Kidney epithelial cell (primary cell): ENCODE measurements at regions not wholly inside any gene's neighbourhood (a gene's known extent, or its start where the extent isn't known, plus 50 kb on each side); places are given as distances from the start of the nearest gene placed in this dataset.
"Not testable (repeated sequence)": the region's sequence is repeated elsewhere in the genome, so short reads cannot be mapped to it uniquely, and the experiment has no call there.

Experiments used
- DNase-seq: peaks from one replicate; pipeline ENCODE4 v3.0.0-alpha.2; 2010; ENCODE audit warnings: low read depth
- H3K27me3 ChIP-seq: 2 replicates; pipeline ENCODE4 v1.6.0; 2011; ENCODE audit warnings: low read length; ENCODE audit not compliant: control insufficient read depth, insufficient read depth
- H3K36me3 ChIP-seq: 2 replicates; pipeline ENCODE4 v1.5.1; 2011; ENCODE audit warnings: low read length; ENCODE audit not compliant: control insufficient read depth, insufficient read depth
- H3K4me3 ChIP-seq: 2 replicates; pipeline ENCODE4 v1.5.1; 2011; ENCODE audit warnings: low read depth, mild to moderate bottlenecking, control low read depth, low read length
- TF ChIP-seq, protein P1 (sequence below): IDR thresholded peaks from 2 replicates; pipeline ENCODE4 v1.5.1; 2011; ENCODE audit warnings: mild to moderate bottlenecking, moderate library complexity, low read length, control low read depth, inconsistent platforms; ENCODE audit not compliant: insufficient read depth, poor library complexity, severe bottlenecking

GRCh38 chr4:160362478-160362877, 1259.6 kb downstream of the RAPGEF2 start:
- no peak for DNase-seq
- Histone ChIP-seq H3K27me3 (no peaks in the 10 kb centered on the region), H3K36me3 (no peaks in the 10 kb centered on the region), H3K4me3 (no peak overlapping the region)
- TF ChIP-seq, protein P1, sequence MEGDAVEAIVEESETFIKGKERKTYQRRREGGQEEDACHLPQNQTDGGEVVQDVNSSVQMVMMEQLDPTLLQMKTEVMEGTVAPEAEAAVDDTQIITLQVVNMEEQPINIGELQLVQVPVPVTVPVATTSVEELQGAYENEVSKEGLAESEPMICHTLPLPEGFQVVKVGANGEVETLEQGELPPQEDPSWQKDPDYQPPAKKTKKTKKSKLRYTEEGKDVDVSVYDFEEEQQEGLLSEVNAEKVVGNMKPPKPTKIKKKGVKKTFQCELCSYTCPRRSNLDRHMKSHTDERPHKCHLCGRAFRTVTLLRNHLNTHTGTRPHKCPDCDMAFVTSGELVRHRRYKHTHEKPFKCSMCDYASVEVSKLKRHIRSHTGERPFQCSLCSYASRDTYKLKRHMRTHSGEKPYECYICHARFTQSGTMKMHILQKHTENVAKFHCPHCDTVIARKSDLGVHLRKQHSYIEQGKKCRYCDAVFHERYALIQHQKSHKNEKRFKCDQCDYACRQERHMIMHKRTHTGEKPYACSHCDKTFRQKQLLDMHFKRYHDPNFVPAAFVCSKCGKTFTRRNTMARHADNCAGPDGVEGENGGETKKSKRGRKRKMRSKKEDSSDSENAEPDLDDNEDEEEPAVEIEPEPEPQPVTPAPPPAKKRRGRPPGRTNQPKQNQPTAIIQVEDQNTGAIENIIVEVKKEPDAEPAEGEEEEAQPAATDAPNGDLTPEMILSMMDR: no peak

DNA sequence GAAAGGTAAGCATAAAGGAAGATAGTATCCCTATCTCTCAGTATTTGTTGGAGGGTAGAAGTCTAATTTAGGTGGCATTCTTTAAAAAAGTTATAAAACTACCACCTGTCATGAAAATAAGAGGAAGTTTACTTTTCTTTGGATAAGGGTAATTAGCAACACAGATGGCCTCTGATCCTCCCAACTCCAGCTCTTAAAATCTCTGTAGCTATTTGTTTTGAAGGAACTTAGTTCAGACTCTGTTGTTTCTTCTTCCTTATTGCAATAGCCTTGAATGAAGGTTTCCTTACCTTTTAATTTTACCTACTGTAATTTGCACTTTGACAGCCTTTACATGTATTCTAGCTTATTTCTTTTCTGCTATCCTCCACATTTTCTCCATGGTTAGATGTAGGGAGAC, 1261.3 kb downstream of the RAPGEF2 start:
- TF ChIP-seq, protein P1: no peak
- no peaks in the 10 kb centered on the region for H3K27me3 ChIP-seq
- H3K4me3 ChIP-seq: no peak overlapping the region
- H3K36me3 ChIP-seq: no peaks in the 10 kb centered on the region
- no peak for DNase-seq

GRCh38 chr4:160364665-160365064, 1261.8 kb downstream of the RAPGEF2 start:
- not testable (repeated sequence) for DNase-seq, H3K27me3 ChIP-seq, H3K36me3 ChIP-seq, H3K4me3 ChIP-seq

GRCh38 chr4:160365383-160365782, 1262.5 kb downstream of the RAPGEF2 start:
- H3K36me3 ChIP-seq, H3K27me3 ChIP-seq, H3K4me3 ChIP-seq, DNase-seq: not testable (repeated sequence)

- TF ChIP-seq, protein P1: no peak
- peak; percentile 53 for DNase-seq
Measured at GRCh38 chr4:160370046-160370445, 1267.2 kb downstream of the RAPGEF2 start.

DNA sequence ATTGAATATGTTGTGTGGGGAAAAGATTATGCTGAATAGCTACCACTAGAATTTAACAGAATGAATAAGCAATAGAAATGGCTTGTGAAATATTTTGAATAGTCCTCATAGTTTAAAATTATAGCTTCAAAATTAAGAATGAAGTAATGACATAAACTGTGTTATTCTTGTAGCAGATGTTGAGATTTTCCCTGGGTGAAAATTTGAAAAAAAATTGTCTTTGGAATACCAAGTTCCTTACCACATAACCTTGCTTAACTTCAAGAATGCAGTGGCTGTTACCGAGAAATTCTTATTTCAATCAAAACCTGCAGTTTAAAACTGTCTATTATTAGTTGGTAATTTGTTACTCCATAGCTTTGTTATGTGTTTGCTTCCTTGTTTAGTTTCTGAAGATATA, 1268.6 kb downstream of the RAPGEF2 start:
- Histone ChIP-seq H3K36me3 (no peaks in the 10 kb centered on the region), H3K4me3 (no peak overlapping the region), H3K27me3 (no peaks in the 10 kb centered on the region)
- DNase-seq: no peak
- TF ChIP-seq, protein P1: no peak

More at GRCh38 chr4:160370046-160370445, 1267.2 kb downstream of the RAPGEF2 start:
- Histone ChIP-seq H3K4me3 (no peak overlapping the region), H3K27me3 (no peaks in the 10 kb centered on the region), H3K36me3 (no peaks in the 10 kb centered on the region)

DNA sequence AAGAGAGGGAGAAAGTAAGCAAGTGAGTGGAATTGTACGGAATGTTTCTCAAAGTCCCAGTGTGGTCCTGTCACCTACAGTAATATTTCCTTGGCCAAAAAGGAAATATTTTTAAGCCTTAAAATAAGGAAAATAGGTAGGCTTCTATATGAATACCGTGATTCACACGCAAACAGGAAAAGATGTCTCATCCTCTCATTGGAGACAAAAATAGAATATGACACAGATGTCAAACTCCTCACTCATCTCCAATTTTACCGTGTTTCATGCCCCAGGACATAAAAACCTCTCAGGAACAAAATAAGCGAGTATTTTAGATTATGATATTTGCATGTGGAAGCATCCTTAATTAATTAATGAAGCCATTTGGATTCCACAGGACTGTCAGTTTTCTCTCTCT, 1269.5 kb downstream of the RAPGEF2 start:
- TF ChIP-seq, protein P1: no peak
- no peak for DNase-seq
- H3K27me3 ChIP-seq: no peaks in the 10 kb centered on the region
- no peak overlapping the region for H3K4me3 ChIP-seq
- no peaks in the 10 kb centered on the region for H3K36me3 ChIP-seq
